Fibroblast of pulmonary artery (primary cell): ENCODE measurements at regions not wholly inside any gene's neighbourhood (a gene's known extent, or its start where the extent isn't known, plus 50 kb on each side); places are given as distances from the start of the nearest gene placed in this dataset.

Source experiments
- DNase-seq: peaks from one replicate; pipeline ENCODE4 v3.0.0-alpha.2; 2010; ENCODE audit warnings: low read depth
- H3K4me3 ChIP-seq: replicated peaks from 2 replicates; pipeline ENCODE4 v1.5.1; 2011; ENCODE audit warnings: low read depth, mild to moderate bottlenecking, control low read depth, low read length, moderate library complexity
- CTCF ChIP-seq: IDR thresholded peaks from 2 replicates; pipeline ENCODE4 v1.5.1; 2011; ENCODE audit warnings: mild to moderate bottlenecking, control low read depth, low read length, inconsistent platforms; ENCODE audit errors: missing control alignments

GRCh38 chr12:68474467-68475204 is 136.1 kb upstream of the RAP1B start:
- no peak overlapping the region for H3K4me3 ChIP-seq

DNA sequence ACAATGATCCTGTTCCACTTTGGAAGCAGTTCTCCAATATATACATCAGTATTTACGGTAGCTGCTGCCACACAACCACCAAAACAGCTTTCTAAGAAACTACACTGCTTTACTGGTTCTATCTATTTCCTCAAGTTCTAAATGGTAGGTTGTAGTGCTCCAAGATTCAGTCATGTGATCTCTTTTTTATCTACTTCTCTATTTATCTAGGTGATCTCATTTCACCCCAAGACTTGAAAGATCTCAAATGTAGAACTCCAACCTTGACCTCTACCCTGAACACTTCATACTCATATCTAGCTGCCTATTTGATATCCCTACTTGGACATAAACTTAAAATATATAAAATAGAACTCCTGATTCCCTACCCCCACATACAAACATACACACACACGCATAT is 133.9 kb upstream of the RAP1B start:
- no peak overlapping the region for H3K4me3 ChIP-seq
- no peak for DNase-seq
- no peak for TF ChIP-seq CTCF

More at GRCh38 chr12:68474467-68475204, 136.1 kb upstream of the RAP1B start:
- no peak for TF ChIP-seq CTCF
- DNase-seq: no peak

DNA sequence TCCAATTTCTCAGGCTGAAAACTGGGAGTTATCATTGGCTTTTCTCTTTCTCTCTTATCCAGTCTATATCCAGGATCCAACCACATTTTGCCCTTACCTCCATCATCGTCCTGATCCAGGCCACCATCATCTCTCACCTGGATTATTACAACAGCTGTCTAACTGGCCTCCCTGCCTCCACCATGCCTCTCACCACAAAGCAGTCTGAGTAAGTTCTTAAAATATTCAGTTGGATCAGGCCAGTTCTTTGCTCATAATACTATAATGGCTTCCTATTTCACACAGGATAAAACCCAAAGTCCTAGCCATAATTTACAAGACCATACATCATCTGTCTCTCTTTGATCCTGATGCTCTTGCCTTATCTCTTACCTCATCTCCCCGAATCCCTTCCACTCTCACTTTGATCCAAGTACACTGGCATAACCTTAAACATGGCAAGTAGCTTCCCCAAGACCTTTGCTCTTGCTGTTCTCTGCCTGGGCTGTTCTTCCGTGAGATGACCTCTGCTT is 133.4 kb upstream of the RAP1B start:
- TF ChIP-seq CTCF: no peak
- no peak overlapping the region for H3K4me3 ChIP-seq
- DNase-seq: no peak

- no peak for TF ChIP-seq CTCF
- H3K4me3 ChIP-seq: no peak overlapping the region
- no peak for DNase-seq
Measured at GRCh38 chr12:68477906-68478305, 132.8 kb upstream of the RAP1B start.

GRCh38 chr12:68478516-68479260 is 132.0 kb upstream of the RAP1B start:
- no peak for DNase-seq
- TF ChIP-seq CTCF: no peak

GRCh38 chr12:68479261-68479895 is 131.3 kb upstream of the RAP1B start:
- no peak for DNase-seq
- no peak overlapping the region for H3K4me3 ChIP-seq
- TF ChIP-seq CTCF: no peak

More at GRCh38 chr12:68478516-68479260, 132.0 kb upstream of the RAP1B start:
- no peak overlapping the region for H3K4me3 ChIP-seq
